ENCODE measurements at regions not wholly inside any gene's neighbourhood (a gene's known extent, or its start where the extent isn't known, plus 50 kb on each side); places are given as distances from the start of the nearest gene placed in this dataset.

DNA sequence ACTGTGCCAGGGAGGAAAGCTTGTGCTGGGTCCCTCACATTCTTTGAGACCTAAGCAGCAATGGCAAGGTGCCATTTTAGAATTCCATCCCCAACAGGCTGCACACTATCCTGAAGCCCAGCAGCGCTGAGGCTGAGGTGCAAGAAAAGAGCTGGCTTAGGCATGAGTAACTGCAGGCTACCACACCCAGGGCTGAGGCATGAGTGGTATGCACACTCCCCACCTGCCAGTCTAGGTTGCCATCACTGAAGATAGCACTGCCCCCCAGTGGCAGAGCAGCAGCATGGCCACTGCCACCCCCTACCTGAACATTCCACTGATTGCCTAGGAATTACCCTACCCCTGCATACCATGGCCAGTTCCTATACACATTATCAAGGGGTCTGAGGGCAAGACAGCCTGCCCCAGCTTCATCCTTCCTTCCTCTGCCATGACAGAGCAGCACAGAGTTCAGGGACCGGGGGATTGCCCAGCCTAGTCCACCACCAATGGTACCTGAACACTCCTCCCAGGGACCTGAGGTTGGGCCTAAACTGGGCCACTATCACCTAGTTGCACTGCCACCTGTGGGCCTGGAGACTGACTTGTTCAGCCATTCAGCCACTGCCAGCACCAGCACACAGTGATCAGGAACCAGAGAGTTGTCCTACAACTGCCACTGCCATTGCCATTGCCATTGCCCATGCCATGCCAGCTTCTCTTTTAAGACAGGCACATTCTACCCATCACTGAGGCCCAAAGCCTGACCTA lies 129.8 kb downstream of the SATB1 start:
- DNase-seq = no peak

DNA sequence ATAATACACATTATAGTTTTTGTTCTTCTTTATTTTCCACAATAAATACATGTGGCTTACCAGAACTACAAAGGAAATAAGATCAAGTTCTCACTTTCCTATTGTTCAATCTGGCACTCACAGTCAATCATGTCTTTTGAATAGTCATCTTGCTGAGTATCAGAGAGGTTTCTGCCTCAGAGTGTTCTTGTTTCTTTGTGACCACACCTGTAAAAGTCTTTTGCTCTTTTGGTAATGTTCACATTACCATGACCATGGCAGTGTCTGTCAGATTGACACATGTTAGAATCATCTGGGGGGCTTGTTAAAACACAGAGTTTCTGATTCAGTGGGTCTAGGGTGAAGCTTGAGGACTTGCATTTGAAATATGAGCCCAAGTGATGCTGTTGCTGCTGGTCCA lies 135.0 kb downstream of the SATB1 start:
- no peak for DNase-seq

DNA sequence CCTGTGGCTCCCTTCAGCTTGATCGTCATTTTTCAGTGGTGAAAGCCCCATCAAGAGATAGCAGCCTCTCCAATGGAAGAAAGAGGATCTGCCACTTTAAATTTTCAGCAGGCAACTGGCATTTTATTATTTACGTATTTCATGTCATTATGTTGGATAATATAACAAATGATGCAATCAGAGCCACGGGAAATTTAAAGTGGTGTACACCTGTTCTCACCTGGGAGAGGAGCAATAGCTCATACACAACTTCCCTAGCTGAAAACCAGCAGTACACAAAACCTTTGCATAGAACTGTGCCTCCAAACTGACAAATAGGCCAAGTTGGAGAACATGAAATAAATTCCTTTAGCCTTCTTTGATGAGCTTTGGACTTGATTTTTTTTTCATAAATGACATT lies 136.9 kb downstream of the SATB1 start:
- no peak for DNase-seq

DNA sequence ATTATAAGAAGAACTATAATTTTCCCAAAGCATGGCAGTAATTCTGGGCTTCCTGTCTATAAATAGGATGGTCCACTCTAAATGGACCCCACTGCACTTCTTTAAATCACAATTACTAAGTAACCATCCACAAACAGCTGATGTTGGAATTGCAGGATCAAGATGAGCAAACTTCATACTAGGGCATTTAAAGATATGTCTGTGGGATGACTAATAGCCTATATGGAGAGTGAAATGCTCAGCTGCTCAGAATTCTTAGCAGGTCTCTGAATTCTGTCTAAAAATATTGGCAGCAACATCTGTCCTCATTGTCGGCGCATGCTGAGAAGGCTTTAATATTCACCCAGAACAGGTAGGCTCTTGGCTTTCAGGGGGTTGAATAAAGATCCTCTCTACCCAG lies 140.4 kb downstream of the SATB1 start:
- DNase-seq = no peak

DNA sequence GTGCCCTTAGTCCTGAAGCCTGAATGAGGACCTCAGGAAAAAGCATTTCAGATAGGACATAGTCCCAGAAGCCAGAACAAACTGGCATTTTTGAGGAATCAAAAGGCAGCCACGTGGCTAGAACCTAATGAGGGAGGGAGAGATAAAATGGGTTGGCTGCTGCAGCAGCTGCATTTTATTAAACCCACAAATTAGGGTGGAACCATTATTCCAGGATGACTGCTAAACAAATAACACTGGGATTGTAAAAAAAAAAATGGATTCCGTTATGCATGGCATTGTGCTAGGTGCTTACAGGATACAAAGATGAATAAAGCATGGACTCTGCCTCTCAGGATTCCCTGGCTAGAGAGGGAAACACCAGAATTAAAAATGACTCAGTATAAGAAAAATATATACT lies 141.5 kb downstream of the SATB1 start:
- no peak for DNase-seq

DNA sequence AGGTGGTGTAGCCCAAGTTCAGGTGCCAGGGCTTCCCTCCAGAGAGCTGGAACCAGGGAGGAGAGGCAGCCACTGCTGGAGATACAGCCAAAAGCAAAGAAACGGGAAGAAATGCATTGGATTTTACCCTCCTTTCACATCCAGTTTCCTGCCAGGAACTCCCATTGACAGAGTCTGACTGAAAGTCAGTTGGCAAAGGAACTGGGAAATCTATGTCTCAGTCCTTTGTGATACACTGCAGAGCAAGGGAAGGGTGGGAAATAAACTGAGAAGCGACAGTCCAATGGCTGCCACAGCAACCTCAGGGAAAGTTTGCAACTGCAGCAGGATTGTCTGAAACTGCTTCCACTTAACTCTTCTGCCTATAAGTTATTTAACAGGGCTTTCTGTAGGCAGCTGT lies 142.6 kb downstream of the SATB1 start:
- no peak for DNase-seq

DNA sequence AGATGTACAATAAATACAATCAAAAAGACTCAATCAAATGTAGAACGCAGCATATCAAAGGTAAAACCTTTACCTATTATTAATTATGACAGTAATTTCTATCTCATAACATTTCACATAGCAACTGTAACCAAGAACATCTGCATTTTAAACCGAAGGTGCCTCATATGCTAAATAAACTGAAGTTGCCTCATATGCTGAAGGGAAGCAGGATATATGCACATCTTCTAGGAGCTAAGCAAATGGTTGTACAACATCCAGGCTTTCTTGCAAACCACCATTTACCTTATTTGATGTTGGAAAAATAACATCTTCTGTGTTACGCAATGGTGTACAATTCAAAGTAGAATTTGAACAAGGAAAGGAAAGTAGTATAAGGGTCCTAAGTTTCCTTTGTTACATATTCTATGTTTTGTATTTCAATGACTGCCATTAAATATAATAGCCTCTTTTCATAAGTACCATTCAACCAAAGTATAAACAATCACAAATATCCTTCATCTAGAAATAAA lies 145.9 kb downstream of the SATB1 start:
- no peak for DNase-seq

DNA sequence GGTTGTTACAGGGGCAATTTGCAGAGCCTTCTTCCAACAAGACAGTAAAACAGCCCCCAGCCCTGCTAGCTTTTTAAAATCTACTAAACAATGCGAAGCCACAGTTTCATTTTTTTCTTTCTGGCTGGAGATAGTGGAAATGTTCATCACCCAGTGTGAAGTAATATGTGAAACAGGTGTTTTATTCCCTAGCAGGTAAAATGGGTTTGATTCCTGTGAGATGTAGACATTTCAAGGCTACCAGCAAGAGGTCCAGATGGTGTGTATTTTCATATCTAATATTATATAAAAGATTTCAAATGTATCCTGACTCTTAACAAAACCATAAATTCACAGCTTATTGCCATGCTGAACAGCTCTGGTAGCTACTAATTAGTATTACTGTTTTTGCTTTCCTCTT lies 160.3 kb downstream of the SATB1 start:
- no peak for DNase-seq

DNA sequence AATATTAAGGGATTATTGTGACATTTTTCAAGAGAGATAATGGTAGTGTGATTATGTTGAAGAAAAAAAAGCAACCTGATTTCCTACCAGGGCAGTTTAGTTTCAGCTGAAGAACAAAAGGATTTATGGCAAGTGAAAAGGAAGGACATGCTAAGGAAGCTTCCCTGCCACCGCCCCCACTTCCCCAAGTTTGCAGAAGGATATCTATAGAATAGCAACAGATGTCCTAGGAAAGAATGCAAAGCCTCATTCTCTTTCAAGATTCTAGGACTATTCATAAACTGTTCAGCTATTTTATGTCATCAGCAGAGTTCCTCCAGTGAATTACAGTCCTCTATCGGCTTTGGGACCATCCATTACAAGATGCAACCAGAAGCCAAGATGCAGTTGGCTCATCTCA lies 160.8 kb downstream of the SATB1 start:
- no peak for DNase-seq

DNA sequence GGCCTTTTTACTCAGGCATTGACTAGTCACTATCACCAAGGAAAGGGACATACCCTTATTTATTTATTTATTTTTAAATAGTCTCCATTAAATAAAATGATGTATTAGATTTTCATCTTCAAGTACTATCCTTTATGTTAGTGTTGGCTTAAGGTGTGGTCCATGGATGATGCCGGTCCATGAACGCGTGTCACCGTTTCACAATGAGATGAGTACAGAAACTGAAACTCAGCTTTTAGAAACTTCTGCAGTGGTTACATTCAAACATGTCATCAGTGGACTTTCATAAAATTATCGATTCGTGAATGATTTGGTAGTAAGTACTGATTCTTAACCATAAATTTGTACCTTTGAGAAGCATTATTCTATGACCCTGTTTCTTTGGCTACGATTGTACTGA lies 166.6 kb downstream of the SATB1 start:
- DNase-seq = no peak

DNA sequence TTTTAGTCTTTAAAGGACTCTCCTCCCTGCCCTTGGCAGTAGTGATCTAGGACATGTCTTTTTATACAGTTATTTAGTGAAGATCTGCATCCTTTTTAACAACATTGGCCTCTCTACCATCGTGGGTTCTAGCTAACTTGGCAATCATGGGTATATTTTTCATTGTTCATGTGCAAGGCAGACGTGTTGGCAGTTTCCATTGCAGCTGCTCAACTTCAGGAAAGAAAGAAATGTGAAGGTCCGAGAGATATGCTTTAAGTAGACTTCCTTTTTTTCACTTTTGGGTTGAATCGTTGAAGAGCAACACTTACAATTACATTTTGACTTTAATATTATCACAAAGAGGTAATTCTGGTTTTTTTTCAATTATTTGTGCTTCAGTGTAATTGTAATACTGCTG lies 172.6 kb downstream of the SATB1 start:
- no peak for DNase-seq

DNA sequence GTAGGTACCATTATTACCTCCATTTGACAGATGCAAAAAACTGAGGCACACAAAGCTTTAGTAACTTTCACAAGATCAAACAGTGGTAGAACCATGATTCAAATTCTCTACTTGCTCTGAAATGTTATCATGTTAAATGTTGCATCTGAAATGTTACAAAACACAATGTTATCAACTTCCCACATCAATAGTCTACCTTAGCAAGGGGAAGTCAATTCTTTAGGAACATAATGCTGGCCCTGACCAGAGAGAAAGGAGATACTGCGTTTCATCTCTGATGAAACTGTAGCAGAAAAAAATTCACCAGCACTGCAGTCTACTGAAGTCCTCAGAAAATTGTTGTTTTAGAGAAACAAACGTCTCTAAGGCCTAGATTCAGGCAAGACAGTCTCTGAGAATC lies 174.1 kb downstream of the SATB1 start:
- DNase-seq = no peak

DNA sequence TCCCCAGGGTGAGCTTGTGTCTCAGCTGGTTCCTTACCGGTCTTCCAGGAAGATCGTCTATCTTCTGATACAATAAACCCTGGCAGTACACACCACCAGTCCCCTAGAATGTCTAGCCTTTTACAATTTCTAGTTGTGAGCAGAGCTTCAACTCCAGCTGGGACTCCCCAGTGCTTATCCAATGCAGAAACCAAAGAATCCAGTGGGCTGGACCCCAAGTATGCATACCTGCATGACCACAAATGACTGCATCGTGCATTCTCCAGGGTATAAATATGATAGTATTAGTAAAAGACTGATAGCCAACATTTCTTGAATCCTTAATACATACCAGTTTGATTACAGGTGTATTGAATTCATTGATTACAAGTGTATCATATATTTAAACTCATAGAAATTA lies 176.0 kb downstream of the SATB1 start:
- no peak for DNase-seq

DNA sequence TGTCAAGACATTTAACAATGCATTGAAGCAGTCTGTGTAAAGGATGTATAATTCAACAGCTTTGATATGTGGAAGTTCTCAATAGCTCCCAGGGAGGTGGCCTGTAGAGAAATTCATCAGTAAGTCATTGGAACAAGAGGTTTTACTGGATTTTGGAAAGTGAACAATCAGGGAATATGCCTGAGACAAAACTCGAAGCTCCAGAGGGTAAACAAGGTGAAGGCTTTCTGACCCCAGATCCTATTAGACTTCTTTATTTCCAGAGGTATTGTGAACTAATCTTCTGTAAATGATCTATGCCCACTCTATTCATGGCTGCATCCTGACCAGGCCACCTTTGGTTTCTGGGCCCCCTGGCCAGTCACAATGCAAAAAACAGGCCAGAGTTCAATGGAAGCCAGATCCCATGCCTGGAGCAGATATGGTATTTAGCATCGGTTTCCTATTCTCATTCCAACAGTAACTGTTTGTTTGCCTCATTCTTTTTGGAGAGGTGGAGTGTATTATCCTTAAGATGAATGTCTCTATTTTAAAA lies 177.3 kb downstream of the SATB1 start:
- no peak for DNase-seq

DNA sequence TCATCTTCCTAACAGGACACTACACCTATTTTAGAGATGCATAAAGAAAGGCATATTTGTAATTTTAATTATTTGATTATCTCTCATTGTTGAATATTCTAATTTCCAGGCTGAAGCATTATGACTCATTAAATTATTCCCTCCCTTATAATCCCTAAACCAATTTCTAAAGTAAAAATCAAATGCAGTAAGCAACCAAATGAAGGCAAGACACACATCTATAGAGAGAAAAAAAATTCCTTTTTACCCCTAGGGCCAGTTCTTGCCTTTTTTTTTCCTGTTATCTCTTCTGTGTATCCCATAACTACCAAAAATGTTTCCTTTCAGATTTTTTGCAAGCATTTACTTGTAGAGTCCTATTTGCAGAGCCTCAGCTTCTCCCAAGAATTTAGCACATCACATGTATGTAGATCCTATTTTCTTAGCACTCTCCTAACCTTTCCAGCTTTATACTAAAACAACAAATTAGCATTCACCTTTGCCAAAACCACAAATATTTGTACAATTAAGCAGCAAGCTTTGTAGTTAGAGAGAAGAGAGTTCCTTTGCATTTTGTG lies 177.9 kb downstream of the SATB1 start:
- no peak for DNase-seq

DNA sequence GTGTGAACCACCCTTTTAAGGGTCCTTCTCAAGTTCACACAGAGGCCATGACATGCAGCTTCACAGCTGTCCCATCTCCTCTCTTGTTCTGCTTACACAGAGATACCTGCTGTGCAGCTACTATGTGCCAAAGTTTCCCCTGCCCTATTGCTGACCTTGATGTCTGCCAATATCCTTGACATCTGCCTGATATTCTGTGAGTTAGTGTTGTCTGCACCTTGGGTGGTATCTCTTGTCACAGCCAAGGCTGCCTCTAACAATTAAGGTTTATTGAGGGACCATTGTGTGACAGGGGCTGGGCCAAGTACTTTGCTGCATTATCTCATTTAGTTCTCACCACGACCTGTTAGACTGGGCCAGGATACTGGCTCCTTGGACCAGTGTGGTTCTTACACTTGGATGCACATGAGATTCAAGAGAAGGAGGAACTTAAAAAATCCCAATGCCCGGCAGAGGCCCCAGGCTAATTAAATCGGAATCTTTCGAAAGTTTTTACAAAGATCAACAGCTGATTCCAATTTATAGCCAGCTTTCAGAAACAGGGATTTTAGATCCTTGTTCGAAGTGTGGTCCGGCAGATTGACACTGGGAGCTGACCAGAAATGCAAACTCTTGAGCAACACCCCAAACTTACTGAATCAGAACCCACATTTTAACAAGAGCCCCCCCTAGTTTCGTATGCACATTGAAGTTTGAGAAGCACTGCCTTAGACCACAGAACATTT lies 178.6 kb downstream of the SATB1 start:
- DNase-seq = no peak

DNA sequence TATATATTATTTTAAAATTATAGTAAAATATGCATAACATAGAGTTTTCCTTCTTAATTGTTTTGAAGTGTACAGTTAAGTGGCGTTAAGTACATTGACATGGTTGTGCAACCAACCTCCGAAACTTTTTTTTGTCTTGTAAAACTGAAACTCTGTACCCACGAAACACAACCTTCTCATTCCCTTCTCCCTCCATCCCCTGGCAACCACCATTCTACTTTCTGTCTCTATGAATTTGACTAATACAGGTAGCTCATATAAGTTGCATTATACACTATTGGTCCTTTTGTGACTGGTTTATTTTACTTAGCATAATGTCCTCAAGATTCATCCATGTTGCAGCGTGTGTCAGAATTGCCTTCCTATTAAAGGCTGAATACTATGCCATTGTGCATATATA lies 179.4 kb downstream of the SATB1 start:
- DNase-seq = no peak

DNA sequence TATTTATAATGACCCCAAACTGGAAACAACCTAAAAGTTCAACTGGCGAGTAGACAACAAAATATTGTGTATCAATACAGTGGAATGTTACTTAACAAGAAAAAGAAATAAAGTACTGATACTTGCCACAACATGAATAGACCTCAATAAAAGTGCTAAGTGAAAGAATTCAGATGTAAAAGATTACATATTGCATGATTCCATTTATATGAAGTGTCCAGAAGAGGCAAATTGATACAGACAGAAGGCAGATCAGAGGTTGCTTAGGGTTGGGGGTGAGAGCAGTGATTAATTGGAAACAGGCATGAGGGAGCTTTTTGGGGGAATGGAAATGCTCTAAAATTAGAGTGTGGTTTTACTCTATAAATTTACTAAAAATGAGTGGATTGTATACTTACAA lies 183.3 kb downstream of the SATB1 start:
- DNase-seq = no peak

DNA sequence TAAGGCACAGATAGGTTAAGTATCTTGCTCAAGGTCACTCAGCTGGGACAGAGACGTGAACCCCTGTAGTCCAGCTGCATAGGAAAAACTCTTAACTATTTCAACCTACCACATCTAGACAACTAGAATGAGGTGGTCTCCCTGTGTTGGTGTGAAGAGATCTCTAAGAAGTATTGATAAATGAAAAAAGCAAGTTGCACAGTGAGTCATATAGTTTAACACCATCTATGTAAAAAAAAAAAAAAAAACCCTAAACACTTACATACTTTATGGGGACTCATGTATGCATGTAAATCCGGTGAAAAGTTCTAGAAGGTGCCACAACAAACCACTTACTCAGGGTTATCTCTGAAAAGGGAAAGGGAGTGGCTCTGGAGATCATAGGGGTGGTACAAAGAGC lies 185.5 kb downstream of the SATB1 start:
- DNase-seq = no peak

DNA sequence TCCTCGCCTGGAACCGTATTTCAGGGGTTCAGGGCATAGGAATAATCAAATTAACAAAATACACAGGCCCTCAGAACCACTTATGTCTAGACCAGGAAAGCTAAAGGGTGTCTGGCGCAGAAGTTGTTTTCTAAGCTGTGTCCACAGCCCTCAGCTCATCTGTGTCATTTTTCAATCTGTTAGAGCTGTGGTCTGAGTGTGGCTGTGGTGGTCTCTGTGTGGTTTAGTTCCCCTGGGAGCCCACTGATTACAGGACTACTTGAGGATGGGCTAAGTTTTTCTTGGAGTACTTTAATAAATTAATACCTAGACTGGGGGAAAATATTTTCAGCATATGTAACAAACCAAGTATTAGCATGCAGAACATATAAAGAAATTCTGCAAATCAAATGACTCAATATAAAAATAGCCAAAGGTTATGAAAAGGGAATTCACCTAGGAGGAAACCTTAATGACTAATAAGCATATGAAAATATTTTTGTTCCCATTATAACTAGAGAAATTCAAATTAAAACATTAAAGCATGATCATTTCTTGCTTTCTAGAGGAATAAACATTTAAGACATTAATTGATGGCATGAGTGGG lies 186.3 kb downstream of the SATB1 start:
- no peak for DNase-seq

DNA sequence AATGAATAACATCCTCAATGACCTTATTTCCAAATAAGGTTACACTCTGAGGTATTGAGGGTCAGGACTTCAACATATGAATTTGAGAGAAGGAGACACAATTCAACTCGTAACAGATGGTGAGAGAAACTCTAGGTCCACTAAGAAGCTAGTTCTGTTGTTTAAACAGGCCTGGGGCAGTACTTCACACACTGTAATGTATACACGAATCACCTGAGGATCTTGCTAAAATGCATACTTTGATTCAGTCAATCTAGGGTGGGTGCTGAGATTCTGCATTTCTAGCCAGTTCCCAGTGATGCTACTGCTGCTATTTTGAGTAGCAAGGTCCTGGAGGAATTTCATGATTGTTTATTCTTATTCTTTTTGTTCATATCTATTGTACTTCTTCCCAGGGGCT lies 186.8 kb downstream of the SATB1 start:
- no peak for DNase-seq

DNA sequence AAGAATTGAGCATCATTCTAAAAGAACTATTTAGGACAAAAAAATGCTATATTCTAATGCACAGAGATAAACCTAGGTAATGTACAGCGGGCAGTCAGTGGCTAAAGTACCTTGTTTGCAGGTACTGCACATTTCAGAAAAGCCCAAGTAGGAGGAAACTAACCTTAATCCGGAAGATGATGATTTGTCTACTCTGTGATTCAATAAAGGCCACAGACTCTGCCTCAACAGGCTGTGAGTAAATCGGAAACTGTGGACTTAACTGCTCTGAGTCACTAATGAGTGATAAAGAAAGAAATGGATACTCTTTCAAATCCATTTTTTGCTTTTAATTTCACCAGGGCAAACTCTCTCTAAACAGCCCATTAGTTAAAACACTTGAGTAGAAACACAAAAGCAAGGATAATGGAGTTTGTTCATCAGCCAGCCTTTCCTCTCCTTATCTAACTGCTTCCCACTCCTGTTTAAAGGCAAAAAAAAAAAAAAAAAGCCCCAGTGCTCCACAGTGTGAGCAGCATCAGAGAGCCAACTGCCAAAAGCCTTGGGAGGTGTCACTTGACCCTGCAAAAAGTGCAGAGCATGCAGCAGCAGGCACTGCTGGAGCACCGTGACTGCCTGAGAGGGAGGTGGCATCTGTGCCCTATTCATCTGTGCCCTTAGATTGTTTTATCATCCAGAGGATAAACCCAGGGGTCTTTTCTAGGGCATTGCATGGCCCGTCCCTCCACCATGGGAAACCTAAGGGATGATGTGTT lies 187.7 kb downstream of the SATB1 start:
- no peak for DNase-seq

DNA sequence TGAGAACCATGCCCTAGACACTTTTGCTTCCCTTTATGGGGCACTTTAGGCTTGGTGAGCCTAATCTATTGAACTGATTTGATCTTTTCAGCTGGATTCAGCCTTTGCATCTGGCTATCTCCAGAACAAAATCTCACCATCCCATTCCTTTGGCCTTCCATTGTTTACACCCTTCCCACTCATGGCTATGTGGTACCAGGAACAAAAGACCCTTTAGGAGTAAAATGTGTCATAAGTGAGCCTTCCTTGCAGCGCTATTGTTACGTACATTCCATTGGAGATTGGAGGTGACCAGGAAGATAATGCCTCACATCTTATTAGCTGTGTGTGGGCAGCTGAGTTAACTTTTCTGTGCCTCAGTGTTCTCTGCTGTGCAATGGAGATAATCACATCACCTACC lies 188.4 kb downstream of the SATB1 start:
- DNase-seq = no peak

Data from NCI-H1930 (cell line).